Neural cell (in vitro differentiated cells): ENCODE measurements at regions not wholly inside any gene's neighbourhood (a gene's known extent, or its start where the extent isn't known, plus 50 kb on each side); places are given as distances from the start of the nearest gene placed in this dataset.
A peak's percentile ranks its signal among the peaks of the same experiment; 100 is the strongest.

ENCODE experiments used
- H2AFZ ChIP-seq: fragments of 200-600, 300-800 bp; sonication (generic), shearing (Covaris generic); 2 replicates; pipeline ENCODE4 v1.6.0; 2014; ENCODE audit warnings: low read depth, mild to moderate bottlenecking, antibody characterized with exemption, low read length, moderate library complexity
- H3F3A ChIP-seq: fragments of 200-600 bp; shearing (Covaris generic); 2 replicates; pipeline ENCODE4 v1.6.1; 2016; ENCODE audit warnings: mild to moderate bottlenecking, moderate library complexity, mixed read lengths, antibody characterized with exemption, low read length; ENCODE audit not compliant: insufficient read depth, poor library complexity, severe bottlenecking
- H3K27ac ChIP-seq: fragments of 200-600, 300-800 bp; sonication (generic), shearing (Covaris generic); 2 replicates; pipeline ENCODE4 v1.5.1; 2014; ENCODE audit warnings: mild to moderate bottlenecking, low read length, moderate library complexity
- H3K27me3 ChIP-seq: fragments of 300-800, 200-600 bp; sonication (generic), shearing (Covaris generic); 2 replicates; pipeline ENCODE4 v1.6.0; 2014; ENCODE audit warnings: mild to moderate bottlenecking, low read depth, low read length, moderate library complexity; ENCODE audit not compliant: insufficient read depth
- H3K36me3 ChIP-seq: fragments of 300-800, 200-600 bp; sonication (generic), shearing (Covaris generic); 2 replicates; pipeline ENCODE4 v1.5.1; 2014; ENCODE audit warnings: mild to moderate bottlenecking, antibody characterized with exemption, low read length, moderate library complexity; ENCODE audit not compliant: insufficient read depth
- H3K4me2 ChIP-seq: fragments of 300-800, 200-600 bp; sonication (generic), shearing (Covaris generic); 2 replicates; pipeline ENCODE4 v1.6.0; 2014; ENCODE audit warnings: mild to moderate bottlenecking, low read length
- H3K4me3 ChIP-seq: fragments of 300-800, 200-600 bp; sonication (generic), shearing (Covaris generic); 2 replicates; pipeline ENCODE4 v1.5.1; 2014; ENCODE audit warnings: mild to moderate bottlenecking, low read length, moderate library complexity
- H3K79me2 ChIP-seq: fragments of 200-600 bp; shearing (Covaris generic); replicated peaks from 2 replicates; pipeline ENCODE4 v1.6.0; 2014; ENCODE audit warnings: mild to moderate bottlenecking, low read length, moderate library complexity; ENCODE audit not compliant: insufficient read depth
- H3K9ac ChIP-seq: fragments of 300-800, 200-600 bp; sonication (generic), shearing (Covaris generic); 2 replicates; pipeline ENCODE4 v1.6.1; 2016; ENCODE audit warnings: mild to moderate bottlenecking, low read length, mixed read lengths
- H3K9me2 ChIP-seq: fragments of 200-600 bp; shearing (Covaris generic); 2 replicates; pipeline ENCODE4 v1.6.1; 2016; ENCODE audit warnings: mild to moderate bottlenecking, low read length, mixed read lengths; ENCODE audit not compliant: insufficient read depth
- H3K9me3 ChIP-seq: fragments of 200-600, 300-800 bp; sonication (generic), shearing (Covaris generic); 2 replicates; pipeline ENCODE4 v1.6.1; 2016; ENCODE audit warnings: mild to moderate bottlenecking, mixed run types, low read length, moderate library complexity, mixed read lengths
- H4K20me1 ChIP-seq: fragments of 200-600 bp; shearing (Covaris generic); 2 replicates; pipeline ENCODE4 v1.6.1; 2016; ENCODE audit warnings: mild to moderate bottlenecking, mixed run types; ENCODE audit not compliant: insufficient read depth
- EP300 ChIP-seq: fragments of 450-650 bp; conservative IDR thresholded peaks from 2 replicates; pipeline ENCODE4 v1.6.1; 2014; ENCODE audit warnings: antibody characterized with exemption, mild to moderate bottlenecking, moderate library complexity; ENCODE audit not compliant: poor library complexity, severe bottlenecking
- EZH2 ChIP-seq: fragments of 200-600, 300-800 bp; shearing (Covaris generic), sonication (generic); IDR thresholded peaks from 2 replicates; pipeline ENCODE4 v1.6.1; 2014; ENCODE audit warnings: antibody characterized with exemption, low read length, borderline replicate concordance, mild to moderate bottlenecking; ENCODE audit not compliant: insufficient read depth, poor library complexity, severe bottlenecking
- MXI1 ChIP-seq: fragments of 450-650 bp; conservative IDR thresholded peaks from 2 replicates; pipeline ENCODE4 v1.6.1; 2014; ENCODE audit warnings: antibody characterized with exemption, mild to moderate bottlenecking; ENCODE audit not compliant: poor library complexity, severe bottlenecking
- POLR2AphosphoS5 ChIP-seq: IDR thresholded peaks from 2 replicates; pipeline ENCODE4 v1.6.1; 2012
- RAD21 ChIP-seq: fragments of 450-650 bp; conservative IDR thresholded peaks from 2 replicates; pipeline ENCODE4 v1.6.1; 2014; ENCODE audit warnings: antibody characterized with exemption, mild to moderate bottlenecking, moderate library complexity
- SMC3 ChIP-seq: fragments of 450-650 bp; conservative IDR thresholded peaks from 2 replicates; pipeline ENCODE4 v1.6.1; 2014; ENCODE audit warnings: antibody characterized with exemption, mild to moderate bottlenecking, moderate library complexity; ENCODE audit not compliant: poor library complexity
- TAF1 ChIP-seq: IDR thresholded peaks from 2 replicates; pipeline ENCODE4 v1.6.1; 2012; ENCODE audit warnings: low read depth
- TF ChIP-seq, protein P1 (sequence below): fragments of 450-650 bp; IDR thresholded peaks from 2 replicates; pipeline ENCODE4 v1.5.1; 2014; ENCODE audit warnings: antibody characterized with exemption, mild to moderate bottlenecking, moderate library complexity; ENCODE audit not compliant: poor library complexity, severe bottlenecking
- TF ChIP-seq, protein P2 (sequence below): IDR thresholded peaks from 2 replicates; pipeline ENCODE4 v1.6.1; 2012; ENCODE audit warnings: borderline replicate concordance

DNA sequence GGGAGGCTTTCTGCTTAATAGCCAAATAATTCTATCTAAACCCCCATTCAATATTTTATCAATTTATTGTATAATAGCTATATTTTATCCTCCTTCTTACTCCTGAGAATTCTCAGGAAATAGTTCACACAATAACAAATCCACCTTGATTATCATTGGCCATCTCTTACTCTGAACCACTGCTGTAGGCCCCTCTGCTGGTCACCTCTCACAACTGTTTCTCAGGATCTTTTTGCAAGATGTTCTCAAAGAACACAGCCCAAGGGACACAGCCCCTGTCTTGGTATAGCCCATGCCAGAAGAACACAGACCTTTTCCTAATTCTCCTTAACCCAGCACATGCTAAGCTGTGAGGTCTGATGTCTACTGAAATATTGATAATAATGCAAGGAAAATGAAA lies 74.9 kb upstream of the HTR4 start:
- H3F3A ChIP-seq: no peaks in the 10 kb centered on the region
- no peaks in the 10 kb centered on the region for H3K9me2 ChIP-seq
- no peak overlapping the region for H3K4me3 ChIP-seq
- H2AFZ ChIP-seq: no peak overlapping the region
- H3K36me3 ChIP-seq: no peaks in the 10 kb centered on the region
- no peaks in the 10 kb centered on the region for H4K20me1 ChIP-seq
- no peak for TF ChIP-seq MXI1
- TF ChIP-seq RAD21: peak; percentile 31
- TF ChIP-seq, protein P1, sequence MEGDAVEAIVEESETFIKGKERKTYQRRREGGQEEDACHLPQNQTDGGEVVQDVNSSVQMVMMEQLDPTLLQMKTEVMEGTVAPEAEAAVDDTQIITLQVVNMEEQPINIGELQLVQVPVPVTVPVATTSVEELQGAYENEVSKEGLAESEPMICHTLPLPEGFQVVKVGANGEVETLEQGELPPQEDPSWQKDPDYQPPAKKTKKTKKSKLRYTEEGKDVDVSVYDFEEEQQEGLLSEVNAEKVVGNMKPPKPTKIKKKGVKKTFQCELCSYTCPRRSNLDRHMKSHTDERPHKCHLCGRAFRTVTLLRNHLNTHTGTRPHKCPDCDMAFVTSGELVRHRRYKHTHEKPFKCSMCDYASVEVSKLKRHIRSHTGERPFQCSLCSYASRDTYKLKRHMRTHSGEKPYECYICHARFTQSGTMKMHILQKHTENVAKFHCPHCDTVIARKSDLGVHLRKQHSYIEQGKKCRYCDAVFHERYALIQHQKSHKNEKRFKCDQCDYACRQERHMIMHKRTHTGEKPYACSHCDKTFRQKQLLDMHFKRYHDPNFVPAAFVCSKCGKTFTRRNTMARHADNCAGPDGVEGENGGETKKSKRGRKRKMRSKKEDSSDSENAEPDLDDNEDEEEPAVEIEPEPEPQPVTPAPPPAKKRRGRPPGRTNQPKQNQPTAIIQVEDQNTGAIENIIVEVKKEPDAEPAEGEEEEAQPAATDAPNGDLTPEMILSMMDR: peak; percentile 47
- peak; percentile 52 for TF ChIP-seq SMC3
- TF ChIP-seq, protein P2, sequence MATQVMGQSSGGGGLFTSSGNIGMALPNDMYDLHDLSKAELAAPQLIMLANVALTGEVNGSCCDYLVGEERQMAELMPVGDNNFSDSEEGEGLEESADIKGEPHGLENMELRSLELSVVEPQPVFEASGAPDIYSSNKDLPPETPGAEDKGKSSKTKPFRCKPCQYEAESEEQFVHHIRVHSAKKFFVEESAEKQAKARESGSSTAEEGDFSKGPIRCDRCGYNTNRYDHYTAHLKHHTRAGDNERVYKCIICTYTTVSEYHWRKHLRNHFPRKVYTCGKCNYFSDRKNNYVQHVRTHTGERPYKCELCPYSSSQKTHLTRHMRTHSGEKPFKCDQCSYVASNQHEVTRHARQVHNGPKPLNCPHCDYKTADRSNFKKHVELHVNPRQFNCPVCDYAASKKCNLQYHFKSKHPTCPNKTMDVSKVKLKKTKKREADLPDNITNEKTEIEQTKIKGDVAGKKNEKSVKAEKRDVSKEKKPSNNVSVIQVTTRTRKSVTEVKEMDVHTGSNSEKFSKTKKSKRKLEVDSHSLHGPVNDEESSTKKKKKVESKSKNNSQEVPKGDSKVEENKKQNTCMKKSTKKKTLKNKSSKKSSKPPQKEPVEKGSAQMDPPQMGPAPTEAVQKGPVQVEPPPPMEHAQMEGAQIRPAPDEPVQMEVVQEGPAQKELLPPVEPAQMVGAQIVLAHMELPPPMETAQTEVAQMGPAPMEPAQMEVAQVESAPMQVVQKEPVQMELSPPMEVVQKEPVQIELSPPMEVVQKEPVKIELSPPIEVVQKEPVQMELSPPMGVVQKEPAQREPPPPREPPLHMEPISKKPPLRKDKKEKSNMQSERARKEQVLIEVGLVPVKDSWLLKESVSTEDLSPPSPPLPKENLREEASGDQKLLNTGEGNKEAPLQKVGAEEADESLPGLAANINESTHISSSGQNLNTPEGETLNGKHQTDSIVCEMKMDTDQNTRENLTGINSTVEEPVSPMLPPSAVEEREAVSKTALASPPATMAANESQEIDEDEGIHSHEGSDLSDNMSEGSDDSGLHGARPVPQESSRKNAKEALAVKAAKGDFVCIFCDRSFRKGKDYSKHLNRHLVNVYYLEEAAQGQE: no peak
- H3K79me2 ChIP-seq: no peaks in the 10 kb centered on the region
- H3K27me3 ChIP-seq: no peaks in the 10 kb centered on the region
- no peak overlapping the region for H3K4me2 ChIP-seq
- H3K27ac ChIP-seq: no peak overlapping the region
- H3K9me3 ChIP-seq: no peaks in the 10 kb centered on the region
- no peak overlapping the region for H3K9ac ChIP-seq

DNA sequence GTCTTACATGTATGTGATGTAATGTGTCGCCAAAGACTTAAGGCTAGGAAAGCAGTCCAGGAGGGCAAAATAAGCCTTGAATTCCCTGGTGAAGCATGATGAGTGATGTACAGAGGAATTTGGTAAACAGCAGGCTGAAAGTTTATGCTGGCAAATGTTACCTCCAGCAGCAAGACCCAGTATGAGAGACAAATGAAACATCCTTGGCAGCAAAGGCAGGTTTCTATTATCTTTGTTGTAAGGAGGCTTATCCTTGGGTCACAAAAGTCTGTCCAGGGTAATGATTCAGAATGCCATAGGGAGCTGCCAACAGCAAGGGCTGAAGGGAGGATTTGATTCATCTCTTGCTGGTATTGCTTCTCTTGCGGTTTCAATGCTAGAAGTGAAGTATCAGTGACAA lies 75.9 kb upstream of the HTR4 start:
- Histone ChIP-seq H3K27ac (no peak overlapping the region), H3K4me3 (no peak overlapping the region), H4K20me1 (no peaks in the 10 kb centered on the region), H2AFZ (no peak overlapping the region), H3K79me2 (no peaks in the 10 kb centered on the region), H3K36me3 (no peaks in the 10 kb centered on the region), H3K9me2 (no peaks in the 10 kb centered on the region), H3F3A (no peaks in the 10 kb centered on the region), H3K4me2 (no peak overlapping the region), H3K9me3 (no peaks in the 10 kb centered on the region), H3K9ac (no peak overlapping the region), H3K27me3 (no peaks in the 10 kb centered on the region)
- TF ChIP-seq POLR2AphosphoS5 (no peak), EZH2 (no peak), TAF1 (no peak), RAD21 (no peak), SMC3 (no peak), MXI1 (no peak), EP300 (no peak)
- TF ChIP-seq, protein P2: no peak
- TF ChIP-seq, protein P1: no peak
